NB4 (cell line): ENCODE measurements at regions not wholly inside any gene's neighbourhood (a gene's known extent, or its start where the extent isn't known, plus 50 kb on each side); places are given as distances from the start of the nearest gene placed in this dataset.

Experiments
- MYC ChIP-seq: IDR thresholded peaks from 2 replicates; pipeline ENCODE4 v1.6.1; 2011; ENCODE audit warnings: low read depth, low read length
- POLR2A ChIP-seq: IDR thresholded peaks from 2 replicates; pipeline ENCODE4 v1.6.1; 2011; ENCODE audit warnings: mild to moderate bottlenecking; ENCODE audit not compliant: insufficient read length; ENCODE audit errors: extremely low read depth
- TF ChIP-seq, protein P1 (sequence below): IDR thresholded peaks from one replicate; pipeline ENCODE4 v1.5.1; 2012; ENCODE audit warnings: low read depth, low read length
- TF ChIP-seq, protein P2 (sequence below): IDR thresholded peaks from 2 replicates; pipeline ENCODE4 v1.6.1; 2011; ENCODE audit warnings: low read depth, low read length

- TF ChIP-seq POLR2A = no peak
- TF ChIP-seq, protein P1, sequence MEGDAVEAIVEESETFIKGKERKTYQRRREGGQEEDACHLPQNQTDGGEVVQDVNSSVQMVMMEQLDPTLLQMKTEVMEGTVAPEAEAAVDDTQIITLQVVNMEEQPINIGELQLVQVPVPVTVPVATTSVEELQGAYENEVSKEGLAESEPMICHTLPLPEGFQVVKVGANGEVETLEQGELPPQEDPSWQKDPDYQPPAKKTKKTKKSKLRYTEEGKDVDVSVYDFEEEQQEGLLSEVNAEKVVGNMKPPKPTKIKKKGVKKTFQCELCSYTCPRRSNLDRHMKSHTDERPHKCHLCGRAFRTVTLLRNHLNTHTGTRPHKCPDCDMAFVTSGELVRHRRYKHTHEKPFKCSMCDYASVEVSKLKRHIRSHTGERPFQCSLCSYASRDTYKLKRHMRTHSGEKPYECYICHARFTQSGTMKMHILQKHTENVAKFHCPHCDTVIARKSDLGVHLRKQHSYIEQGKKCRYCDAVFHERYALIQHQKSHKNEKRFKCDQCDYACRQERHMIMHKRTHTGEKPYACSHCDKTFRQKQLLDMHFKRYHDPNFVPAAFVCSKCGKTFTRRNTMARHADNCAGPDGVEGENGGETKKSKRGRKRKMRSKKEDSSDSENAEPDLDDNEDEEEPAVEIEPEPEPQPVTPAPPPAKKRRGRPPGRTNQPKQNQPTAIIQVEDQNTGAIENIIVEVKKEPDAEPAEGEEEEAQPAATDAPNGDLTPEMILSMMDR = no peak
- TF ChIP-seq, protein P2, sequence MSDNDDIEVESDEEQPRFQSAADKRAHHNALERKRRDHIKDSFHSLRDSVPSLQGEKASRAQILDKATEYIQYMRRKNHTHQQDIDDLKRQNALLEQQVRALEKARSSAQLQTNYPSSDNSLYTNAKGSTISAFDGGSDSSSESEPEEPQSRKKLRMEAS = no peak
- TF ChIP-seq MYC = no peak
These were observed 85.3 kb downstream of the BARX1 start for GRCh38 chr9:93869863-93870262.
